ENCODE measurements at regions not wholly inside any gene's neighbourhood (a gene's known extent, or its start where the extent isn't known, plus 50 kb on each side); places are given as distances from the start of the nearest gene placed in this dataset.
"Not testable (repeated sequence)": the region's sequence is repeated elsewhere in the genome, so short reads cannot be mapped to it uniquely, and the experiment has no call there.

DNA sequence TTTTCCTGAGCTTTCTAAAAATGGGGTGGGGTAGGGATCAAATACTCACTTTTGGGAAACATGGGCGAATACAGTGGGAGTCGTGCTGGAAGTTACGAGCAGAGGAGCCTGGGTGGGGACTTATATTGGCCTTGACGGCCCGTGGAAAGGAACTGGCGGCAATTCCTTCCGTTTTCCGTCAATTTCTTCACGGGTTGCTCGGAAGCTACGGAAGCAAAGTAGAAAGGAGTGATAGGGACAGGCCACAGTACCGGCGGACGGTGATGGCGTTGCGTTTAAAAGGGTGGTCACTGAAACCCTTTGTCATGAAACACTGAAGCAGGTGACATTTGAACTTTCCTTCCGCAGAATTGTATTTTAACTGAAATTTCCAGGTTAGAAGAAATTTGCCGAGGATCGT is 505.0 kb downstream of the PRIM2 start:
- H3K4me2 ChIP-seq (ENCODE audit: unreplicated experiment); H3K36me3 ChIP-seq (ENCODE audit: low read depth); H2AFZ ChIP-seq; H3K9me2 ChIP-seq (ENCODE audit: insufficient read depth); H3K27ac ChIP-seq; H3K4me3 ChIP-seq; H3K79me2 ChIP-seq (ENCODE audit: insufficient read depth); DNase-seq; H3F3A ChIP-seq (ENCODE audit: insufficient read depth); H3K9ac ChIP-seq; H4K20me1 ChIP-seq (ENCODE audit: insufficient read depth); in situ Hi-C loops (cut with MboI); H3K4me1 ChIP-seq (ENCODE audit: insufficient read depth); H3K9me3 ChIP-seq (ENCODE audit: low read depth): not testable (repeated sequence)
- TF ChIP-seq EZH2 (IDR thresholded peaks at IDR 0.05; ENCODE audit: insufficient read depth, poor library complexity, severe bottlenecking): peak; percentile 77
- H3K27me3 ChIP-seq (replicated peaks; ENCODE audit: insufficient read depth): peaks cover 35% of the 10 kb centered on the region
- WGBS, 2 experiments (ENCODE audit: low coverage in 1 of 2, low lambda C conversion rate in 2 of 2, missing lambda C conversion rate in 2 of 2): 4 to 5% methylated on average over 13 to 19 of the region's 19 CpGs

DNA sequence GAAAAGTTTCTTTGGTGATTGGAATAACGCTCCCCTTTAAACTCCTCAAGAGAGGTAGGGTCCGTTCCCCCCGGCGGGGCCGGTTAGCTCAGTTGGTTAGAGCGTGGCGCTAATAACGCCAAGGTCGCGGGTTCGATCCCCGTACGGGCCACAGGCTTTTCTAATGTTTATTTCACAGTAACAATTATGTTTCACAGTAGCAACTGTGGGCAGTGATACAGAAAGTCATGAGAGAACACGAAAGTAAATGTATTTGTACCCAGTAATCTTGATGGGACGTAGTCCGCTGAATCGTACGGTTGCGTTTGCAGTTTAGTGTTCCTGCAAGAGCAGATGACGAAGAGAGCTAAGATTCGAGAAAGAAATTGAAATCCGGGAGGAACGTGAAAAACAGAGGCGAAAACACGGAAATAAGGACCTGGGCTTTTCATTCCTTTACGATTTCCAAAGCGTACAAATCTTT is 505.5 kb downstream of the PRIM2 start:
- Histone ChIP-seq H3K4me2 (ENCODE audit: unreplicated experiment) (no peak overlapping the region), H3K9me3 (ENCODE audit: low read depth) (no peaks in the 10 kb centered on the region), H3K27me3 (replicated peaks; ENCODE audit: insufficient read depth) (peaks cover 31% of the 10 kb centered on the region), H4K20me1 (ENCODE audit: insufficient read depth) (no peaks in the 10 kb centered on the region), H3K4me1 (ENCODE audit: insufficient read depth) (no peaks in the 10 kb centered on the region), H3K79me2 (ENCODE audit: insufficient read depth) (no peaks in the 10 kb centered on the region), H3K9me2 (ENCODE audit: insufficient read depth) (no peaks in the 10 kb centered on the region), H3K9ac (no peak overlapping the region), H2AFZ (no peak overlapping the region), H3F3A (ENCODE audit: insufficient read depth) (no peaks in the 10 kb centered on the region), H3K4me3 (no peak overlapping the region), H3K27ac (no peak overlapping the region), H3K36me3 (ENCODE audit: low read depth) (no peaks in the 10 kb centered on the region)
- no peak for DNase-seq
- WGBS, 2 experiments (ENCODE audit: low coverage in 1 of 2, low lambda C conversion rate in 2 of 2, missing lambda C conversion rate in 2 of 2): 12 to 13% methylated on average over 27 of the region's 27 CpGs
- in situ Hi-C loops (cut with MboI): no loop called here
- TF ChIP-seq EZH2 (IDR thresholded peaks at IDR 0.05; ENCODE audit: insufficient read depth, poor library complexity, severe bottlenecking): no peak

DNA sequence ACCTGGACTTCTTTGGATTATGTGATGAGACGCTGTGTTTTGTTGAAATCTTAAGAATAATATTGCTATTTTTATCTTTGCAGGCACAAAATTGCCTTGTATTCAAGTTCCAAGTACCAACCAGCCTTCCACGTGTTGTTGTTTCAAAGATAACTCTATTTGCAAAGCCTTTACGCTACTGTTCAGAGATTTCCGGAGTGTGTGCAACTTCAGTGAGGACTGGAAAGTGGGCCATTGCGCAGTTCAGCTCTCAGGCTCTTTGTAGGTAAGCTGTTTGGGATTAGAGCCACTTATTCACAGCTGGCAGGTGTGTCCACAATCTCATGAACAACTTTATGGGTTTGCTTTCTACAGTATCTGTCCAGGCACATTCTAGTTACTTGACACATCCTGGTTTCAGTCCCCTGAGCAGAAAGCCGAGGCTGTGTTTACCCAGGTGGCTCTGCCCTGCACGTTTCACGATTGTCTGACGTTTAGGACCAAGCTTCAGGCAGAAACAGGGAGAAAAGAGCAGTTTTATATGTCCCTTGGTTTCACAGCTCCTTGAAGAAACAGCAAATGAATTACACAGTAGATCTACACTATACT is 520.3 kb downstream of the PRIM2 start:
- H3K4me3 ChIP-seq; H3K27me3 ChIP-seq (replicated peaks; ENCODE audit: insufficient read depth); H3K4me2 ChIP-seq (ENCODE audit: unreplicated experiment); H3K36me3 ChIP-seq (ENCODE audit: low read depth); H3K9me3 ChIP-seq (ENCODE audit: low read depth); H4K20me1 ChIP-seq (ENCODE audit: insufficient read depth); DNase-seq; H3K27ac ChIP-seq; H2AFZ ChIP-seq; H3F3A ChIP-seq (ENCODE audit: insufficient read depth); in situ Hi-C loops (cut with MboI); H3K9me2 ChIP-seq (ENCODE audit: insufficient read depth); H3K4me1 ChIP-seq (ENCODE audit: insufficient read depth); H3K79me2 ChIP-seq (ENCODE audit: insufficient read depth); H3K9ac ChIP-seq: not testable (repeated sequence)
- 39 to 46% methylated on average over 9 of the region's 9 CpGs for WGBS, 2 experiments (ENCODE audit: low coverage in 1 of 2, low lambda C conversion rate in 2 of 2, missing lambda C conversion rate in 2 of 2)

DNA sequence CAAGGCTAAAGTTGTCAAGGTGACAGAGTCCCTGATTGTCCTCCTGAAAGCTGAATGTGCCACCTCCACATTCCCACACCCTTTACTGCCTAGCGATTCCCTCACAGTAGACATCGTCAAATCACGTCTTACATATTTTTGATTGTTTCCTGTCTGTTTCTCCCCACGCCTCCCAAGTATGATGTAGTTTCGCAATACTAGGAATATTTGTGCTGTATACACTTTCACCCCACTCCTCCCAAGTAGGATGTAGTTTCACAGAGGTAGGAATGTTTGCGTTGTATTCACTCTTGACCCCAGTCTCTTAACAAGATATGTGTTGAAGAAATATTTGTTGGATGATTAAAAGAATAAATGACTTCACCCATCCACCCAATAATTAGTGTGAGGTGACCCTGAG is 524.1 kb downstream of the PRIM2 start:
- H3F3A ChIP-seq (ENCODE audit: insufficient read depth); DNase-seq; H3K4me2 ChIP-seq (ENCODE audit: unreplicated experiment); H3K36me3 ChIP-seq (ENCODE audit: low read depth); H3K27ac ChIP-seq; H3K79me2 ChIP-seq (ENCODE audit: insufficient read depth); H3K4me1 ChIP-seq (ENCODE audit: insufficient read depth); H2AFZ ChIP-seq; H3K9me3 ChIP-seq (ENCODE audit: low read depth); H3K4me3 ChIP-seq; H4K20me1 ChIP-seq (ENCODE audit: insufficient read depth); H3K9ac ChIP-seq; in situ Hi-C loops (cut with MboI); H3K9me2 ChIP-seq (ENCODE audit: insufficient read depth); H3K27me3 ChIP-seq (replicated peaks; ENCODE audit: insufficient read depth): not testable (repeated sequence)
- 54 to 56% methylated on average over 6 of the region's 6 CpGs for WGBS, 2 experiments (ENCODE audit: low coverage in 1 of 2, low lambda C conversion rate in 2 of 2, missing lambda C conversion rate in 2 of 2)

DNA sequence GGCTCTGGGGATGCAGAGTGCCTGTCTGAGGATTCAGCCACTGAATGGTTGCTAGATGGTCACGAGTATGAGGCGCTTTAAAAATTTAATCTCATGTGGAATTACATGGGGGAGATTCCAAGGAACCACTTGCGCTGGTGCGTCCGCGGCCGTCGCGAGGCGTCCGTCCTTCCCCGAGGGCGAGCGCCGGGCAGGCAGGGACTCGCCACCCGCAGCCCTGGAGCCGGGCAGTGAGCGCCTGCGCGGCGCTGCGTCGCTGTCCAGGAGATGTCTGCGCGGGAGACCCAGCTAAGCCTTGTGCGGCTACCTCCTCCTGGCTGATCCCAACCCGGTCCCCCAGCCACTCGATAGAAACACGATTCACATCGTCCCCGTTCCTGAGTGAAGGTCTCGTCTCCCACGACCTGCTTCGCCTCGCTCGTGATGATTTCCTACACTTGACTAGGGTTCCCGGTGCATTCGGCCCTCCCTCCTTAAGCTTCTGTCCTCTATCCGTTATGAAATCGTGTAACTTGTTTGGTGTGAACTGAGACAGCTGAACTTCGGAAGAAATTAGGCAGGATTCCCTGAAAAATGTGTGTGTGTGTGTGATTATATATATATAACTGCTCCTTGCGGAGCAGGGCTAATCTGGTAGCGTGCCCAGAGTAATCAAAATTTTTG is 536.4 kb downstream of the PRIM2 start:
- WGBS, 2 experiments (ENCODE audit: low coverage in 1 of 2, low lambda C conversion rate in 2 of 2, missing lambda C conversion rate in 2 of 2): 4 to 9% methylated on average over 32 to 33 of the region's 44 CpGs
- not testable (repeated sequence) for H3K79me2 ChIP-seq (ENCODE audit: insufficient read depth)

DNA sequence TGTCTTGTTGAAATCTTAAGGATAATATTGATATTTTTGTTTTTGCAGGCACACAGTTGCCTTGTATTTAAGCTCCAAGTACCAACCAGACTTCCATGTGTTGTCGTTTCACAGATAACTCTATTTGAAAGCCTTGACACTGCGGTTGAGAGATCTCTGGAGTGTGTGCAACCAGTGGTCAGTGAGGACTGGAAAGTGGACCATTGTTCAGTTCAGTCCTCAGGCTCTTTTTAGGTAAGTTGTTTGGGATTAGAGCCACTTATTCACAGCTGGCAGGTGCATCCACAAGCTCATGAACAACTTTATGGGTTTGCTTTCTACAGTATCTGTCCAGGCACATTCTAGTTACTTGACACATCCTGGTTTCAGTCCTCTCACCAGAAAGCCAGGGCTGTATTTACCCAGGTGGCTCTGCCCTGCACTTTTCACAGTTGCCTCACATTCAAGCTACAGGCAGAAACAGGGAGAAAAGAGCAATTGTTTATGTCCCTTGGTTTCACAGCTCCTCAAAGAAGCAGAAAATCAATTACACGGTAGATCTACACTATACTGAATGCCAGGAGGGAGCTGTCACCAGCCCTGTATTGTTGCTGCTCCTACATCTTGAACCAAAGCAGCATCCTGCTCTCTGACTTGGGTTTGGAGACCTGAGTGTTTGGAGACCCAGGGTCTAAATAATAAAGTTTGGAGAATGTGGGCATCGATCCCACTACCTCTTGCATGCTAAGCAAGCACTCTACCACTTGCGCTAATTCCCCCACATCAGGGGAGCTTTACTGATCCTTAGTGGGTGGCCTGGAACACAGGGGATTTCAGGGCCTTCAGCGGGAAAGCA is 543.3 kb downstream of the PRIM2 start:
- DNase-seq; H3K9me2 ChIP-seq (ENCODE audit: insufficient read depth); H3K4me3 ChIP-seq; H2AFZ ChIP-seq; H4K20me1 ChIP-seq (ENCODE audit: insufficient read depth); H3K4me1 ChIP-seq (ENCODE audit: insufficient read depth); H3K9me3 ChIP-seq (ENCODE audit: low read depth); H3F3A ChIP-seq (ENCODE audit: insufficient read depth); H3K79me2 ChIP-seq (ENCODE audit: insufficient read depth); H3K4me2 ChIP-seq (ENCODE audit: unreplicated experiment); H3K9ac ChIP-seq; H3K36me3 ChIP-seq (ENCODE audit: low read depth); in situ Hi-C loops (cut with MboI); H3K27ac ChIP-seq; H3K27me3 ChIP-seq (replicated peaks; ENCODE audit: insufficient read depth): not testable (repeated sequence)
- WGBS, 2 experiments (ENCODE audit: low coverage in 1 of 2, low lambda C conversion rate in 2 of 2, missing lambda C conversion rate in 2 of 2): 37 to 43% methylated on average over 5 of the region's 6 CpGs

More for the DNA sequence above, 536.4 kb downstream of the PRIM2 start:
- H3F3A ChIP-seq (ENCODE audit: insufficient read depth); H3K9me2 ChIP-seq (ENCODE audit: insufficient read depth); H3K9me3 ChIP-seq (ENCODE audit: low read depth); H2AFZ ChIP-seq; H3K27ac ChIP-seq; H3K4me1 ChIP-seq (ENCODE audit: insufficient read depth); H4K20me1 ChIP-seq (ENCODE audit: insufficient read depth); H3K4me2 ChIP-seq (ENCODE audit: unreplicated experiment); H3K36me3 ChIP-seq (ENCODE audit: low read depth); in situ Hi-C loops (cut with MboI); H3K9ac ChIP-seq: not testable (repeated sequence)
- Histone ChIP-seq H3K27me3 (replicated peaks; ENCODE audit: insufficient read depth) (peaks cover 30% of the 10 kb centered on the region), H3K4me3 (peak overlapping the region; percentile 26; the same call in 1 of the 2 replicates)
- DNase-seq: peak; percentile 34

DNA sequence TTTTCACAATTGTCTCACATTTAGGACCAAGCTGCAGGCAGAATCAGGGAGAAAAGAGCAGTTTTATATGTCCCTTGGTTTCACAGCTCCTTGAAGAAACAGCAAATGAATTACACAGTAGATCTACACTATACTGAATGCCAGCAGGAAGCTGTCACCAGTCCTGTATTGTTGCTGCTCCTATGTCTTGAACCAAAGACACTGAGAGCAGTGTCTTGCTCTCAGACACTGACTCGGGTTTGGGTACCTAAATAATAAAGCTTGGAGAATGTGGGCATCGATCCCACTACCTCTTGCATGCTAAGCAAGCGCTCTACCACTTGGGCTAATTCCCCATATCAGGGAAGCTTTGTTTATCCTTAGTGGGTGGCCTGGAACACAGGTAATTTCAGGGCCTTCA is 552.7 kb downstream of the PRIM2 start:
- DNase-seq; H3K9me3 ChIP-seq (ENCODE audit: low read depth); in situ Hi-C loops (cut with MboI); H4K20me1 ChIP-seq (ENCODE audit: insufficient read depth); H3K4me2 ChIP-seq (ENCODE audit: unreplicated experiment); H3K27me3 ChIP-seq (replicated peaks; ENCODE audit: insufficient read depth); H2AFZ ChIP-seq; H3K36me3 ChIP-seq (ENCODE audit: low read depth); H3K4me1 ChIP-seq (ENCODE audit: insufficient read depth); H3K9me2 ChIP-seq (ENCODE audit: insufficient read depth); H3K4me3 ChIP-seq; H3K9ac ChIP-seq; H3K79me2 ChIP-seq (ENCODE audit: insufficient read depth); H3F3A ChIP-seq (ENCODE audit: insufficient read depth); H3K27ac ChIP-seq: not testable (repeated sequence)
- WGBS, 2 experiments (ENCODE audit: low coverage in 1 of 2, low lambda C conversion rate in 2 of 2, missing lambda C conversion rate in 2 of 2): 23 to 24% methylated on average over 3 of the region's 3 CpGs
